SK-N-SH treated with all-trans-retinoic acid at 6 μM for 48 hours (cell line): ENCODE measurements at regions not wholly inside any gene's neighbourhood (a gene's known extent, or its start where the extent isn't known, plus 50 kb on each side); places are given as distances from the start of the nearest gene placed in this dataset.

Experiments used
- ATAC-seq: fragments of 200-7000 bp; cut with Tn5 transposase; 3 replicates; pipeline ENCODE4 v1.9.1; 2020; ENCODE audit warnings: mild to moderate bottlenecking, moderate library complexity
- ARNTL ChIP-seq: fragments of 450-650 bp; formaldehyde crosslinking; IDR thresholded peaks from 2 replicates; pipeline ENCODE4 v1.5.0; 2020; ENCODE audit warnings: low read depth, mild to moderate bottlenecking, moderate library complexity, borderline replicate concordance
- BACH2 ChIP-seq: fragments of 250-450 bp; sonication (Bioruptor Pico); IDR thresholded peaks from 2 replicates; pipeline ENCODE4 v1.9.0; 2021; ENCODE audit warnings: mild to moderate bottlenecking, borderline replicate concordance
- CSDC2 ChIP-seq: fragments of 250-450 bp; sonication (Bioruptor Pico); IDR thresholded peaks from 2 replicates; pipeline ENCODE4 v1.5.0; 2020; ENCODE audit warnings: mild to moderate bottlenecking, moderate library complexity
- CSRNP3 ChIP-seq: fragments of 250-450 bp; sonication (Bioruptor Pico); IDR thresholded peaks from 2 replicates; pipeline ENCODE4 v1.5.1; 2021; ENCODE audit warnings: mild to moderate bottlenecking, moderate library complexity
- ESRRG ChIP-seq: fragments of 250-450 bp; sonication (Bioruptor Pico); IDR thresholded peaks from 2 replicates; pipeline ENCODE4 v1.6.1; 2021; ENCODE audit warnings: mild to moderate bottlenecking
- GLIS3 ChIP-seq: fragments of 250-450 bp; sonication (Bioruptor Pico); IDR thresholded peaks from 2 replicates; pipeline ENCODE4 v1.5.0; 2020; ENCODE audit warnings: mild to moderate bottlenecking, moderate library complexity
- ISL1 ChIP-seq: fragments of 250-450 bp; sonication (Bioruptor Pico); IDR thresholded peaks from 2 replicates; pipeline ENCODE4 v2.1.2; 2022; ENCODE audit warnings: mild to moderate bottlenecking, moderate library complexity
- OSR1 ChIP-seq: fragments of 250-450 bp; sonication (Bioruptor Pico); IDR thresholded peaks from 2 replicates; pipeline ENCODE4 v1.8.0; 2022; ENCODE audit warnings: moderate library complexity, mild to moderate bottlenecking, inconsistent platforms
- PATZ1 ChIP-seq: fragments of 250-450 bp; sonication (Bioruptor Pico); IDR thresholded peaks from 2 replicates; pipeline ENCODE4 v1.8.0; 2020; ENCODE audit warnings: mild to moderate bottlenecking, moderate library complexity, borderline replicate concordance
- PPARA ChIP-seq: fragments of 250-450 bp; sonication (Bioruptor Pico); IDR thresholded peaks from 2 replicates; pipeline ENCODE4 v1.5.0; 2020; ENCODE audit warnings: mild to moderate bottlenecking, borderline replicate concordance
- RARB ChIP-seq: fragments of 250-450 bp; sonication (Bioruptor Pico); IDR thresholded peaks from 2 replicates; pipeline ENCODE4 v1.8.0; 2021; ENCODE audit warnings: mild to moderate bottlenecking, moderate library complexity
- SNAI2 ChIP-seq: fragments of 250-450 bp; sonication (Bioruptor Pico); IDR thresholded peaks from 2 replicates; pipeline ENCODE4 v1.5.0; 2020; ENCODE audit warnings: mild to moderate bottlenecking, moderate library complexity
- TCF4 ChIP-seq: fragments of 250-450 bp; sonication (Bioruptor Pico); IDR thresholded peaks from 2 replicates; pipeline ENCODE4 v1.8.0; 2021; ENCODE audit warnings: mild to moderate bottlenecking, moderate library complexity, borderline replicate concordance
- TOX ChIP-seq: fragments of 250-450 bp; sonication (Bioruptor Pico); IDR thresholded peaks from 2 replicates; pipeline ENCODE4 v1.8.0; 2021; ENCODE audit warnings: mild to moderate bottlenecking, moderate library complexity, borderline replicate concordance
- TSHZ2 ChIP-seq: fragments of 250-450 bp; sonication (Bioruptor Pico); IDR thresholded peaks from 2 replicates; pipeline ENCODE4 v1.5.0; 2020; ENCODE audit warnings: mild to moderate bottlenecking, moderate library complexity
- ZC3H10 ChIP-seq: fragments of 250-450 bp; sonication (Bioruptor Pico); IDR thresholded peaks from 2 replicates; pipeline ENCODE4 v1.5.1; 2021; ENCODE audit warnings: mild to moderate bottlenecking, moderate library complexity
- ZFP3 ChIP-seq: fragments of 250-450 bp; sonication (Bioruptor Pico); IDR thresholded peaks from 2 replicates; pipeline ENCODE4 v1.5.0; 2020; ENCODE audit warnings: mild to moderate bottlenecking, moderate library complexity
- ZFP30 ChIP-seq: fragments of 450-650 bp; formaldehyde crosslinking; IDR thresholded peaks from 2 replicates; pipeline ENCODE4 v1.5.0; 2022; ENCODE audit warnings: mild to moderate bottlenecking, moderate library complexity
- ZNF565 ChIP-seq: fragments of 450-650 bp; formaldehyde crosslinking; conservative IDR thresholded peaks from 2 replicates; pipeline ENCODE4 v1.5.0; 2020; ENCODE audit warnings: low read depth, mild to moderate bottlenecking, moderate library complexity
- ZNF70 ChIP-seq: fragments of 450-650 bp; formaldehyde crosslinking; IDR thresholded peaks from 2 replicates; pipeline ENCODE4 v1.5.0; 2020; ENCODE audit warnings: mild to moderate bottlenecking, moderate library complexity
- ZNF8 ChIP-seq: fragments of 450-650 bp; formaldehyde crosslinking; IDR thresholded peaks from 2 replicates; pipeline ENCODE4 v1.5.0; 2020; ENCODE audit warnings: mild to moderate bottlenecking, moderate library complexity
- TF ChIP-seq, protein P1 (sequence below): fragments of 250-450 bp; sonication (Bioruptor Pico); IDR thresholded peaks from 2 replicates; pipeline ENCODE4 v1.8.0; 2021; ENCODE audit warnings: low read depth, mild to moderate bottlenecking, moderate library complexity, borderline replicate concordance
- TF ChIP-seq, protein P2 (sequence below): fragments of 250-450 bp; sonication (Bioruptor Pico); IDR thresholded peaks from 2 replicates; pipeline ENCODE4 v1.5.1; 2020; ENCODE audit warnings: low read depth, mild to moderate bottlenecking, moderate library complexity

DNA sequence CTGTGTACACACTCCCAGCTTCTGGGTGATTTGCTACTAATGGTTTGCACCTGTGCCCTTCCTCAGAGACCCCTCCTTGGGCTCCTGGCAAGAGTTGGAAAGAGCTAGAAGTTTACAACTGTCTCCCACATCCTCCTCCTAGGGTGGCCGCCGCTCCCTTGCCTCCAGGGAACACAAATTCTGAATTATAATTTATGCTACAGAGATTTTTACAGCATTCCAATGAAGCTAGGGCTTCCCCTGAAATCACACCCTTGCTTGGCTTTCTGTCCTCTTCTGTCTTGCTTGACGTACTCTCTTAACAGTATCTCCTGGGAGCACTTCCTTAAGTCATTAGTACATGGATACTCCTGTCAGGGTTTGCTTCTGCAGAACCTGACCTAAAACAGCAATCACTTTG lies 180.2 kb downstream of the KCNA5 start:
- no peak for TF ChIP-seq ESRRG (CRISPR knock-in tag)
- TF ChIP-seq ZNF565 (CRISPR knock-in tag): no peak
- TF ChIP-seq OSR1 (CRISPR knock-in tag): no peak
- TF ChIP-seq, protein P1, sequence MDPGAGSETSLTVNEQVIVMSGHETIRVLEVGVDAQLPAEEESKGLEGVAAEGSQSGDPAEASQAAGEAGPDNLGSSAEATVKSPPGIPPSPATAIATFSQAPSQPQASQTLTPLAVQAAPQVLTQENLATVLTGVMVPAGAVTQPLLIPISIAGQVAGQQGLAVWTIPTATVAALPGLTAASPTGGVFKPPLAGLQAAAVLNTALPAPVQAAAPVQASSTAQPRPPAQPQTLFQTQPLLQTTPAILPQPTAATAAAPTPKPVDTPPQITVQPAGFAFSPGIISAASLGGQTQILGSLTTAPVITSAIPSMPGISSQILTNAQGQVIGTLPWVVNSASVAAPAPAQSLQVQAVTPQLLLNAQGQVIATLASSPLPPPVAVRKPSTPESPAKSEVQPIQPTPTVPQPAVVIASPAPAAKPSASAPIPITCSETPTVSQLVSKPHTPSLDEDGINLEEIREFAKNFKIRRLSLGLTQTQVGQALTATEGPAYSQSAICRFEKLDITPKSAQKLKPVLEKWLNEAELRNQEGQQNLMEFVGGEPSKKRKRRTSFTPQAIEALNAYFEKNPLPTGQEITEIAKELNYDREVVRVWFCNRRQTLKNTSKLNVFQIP (CRISPR knock-in tag): no peak
- no peak for TF ChIP-seq BACH2 (CRISPR knock-in tag)
- TF ChIP-seq, protein P2, sequence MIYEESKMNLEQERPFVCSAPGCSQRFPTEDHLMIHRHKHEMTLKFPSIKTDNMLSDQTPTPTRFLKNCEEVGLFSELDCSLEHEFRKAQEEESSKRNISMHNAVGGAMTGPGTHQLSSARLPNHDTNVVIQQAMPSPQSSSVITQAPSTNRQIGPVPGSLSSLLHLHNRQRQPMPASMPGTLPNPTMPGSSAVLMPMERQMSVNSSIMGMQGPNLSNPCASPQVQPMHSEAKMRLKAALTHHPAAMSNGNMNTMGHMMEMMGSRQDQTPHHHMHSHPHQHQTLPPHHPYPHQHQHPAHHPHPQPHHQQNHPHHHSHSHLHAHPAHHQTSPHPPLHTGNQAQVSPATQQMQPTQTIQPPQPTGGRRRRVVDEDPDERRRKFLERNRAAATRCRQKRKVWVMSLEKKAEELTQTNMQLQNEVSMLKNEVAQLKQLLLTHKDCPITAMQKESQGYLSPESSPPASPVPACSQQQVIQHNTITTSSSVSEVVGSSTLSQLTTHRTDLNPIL (CRISPR knock-in tag): no peak
- TF ChIP-seq GLIS3 (CRISPR knock-in tag): no peak
- TF ChIP-seq ZC3H10: no peak
- TF ChIP-seq CSDC2 (CRISPR knock-in tag): no peak
- no peak for TF ChIP-seq ARNTL
- TF ChIP-seq CSRNP3 (CRISPR knock-in tag): no peak
- no peak for TF ChIP-seq SNAI2 (CRISPR knock-in tag)
- TF ChIP-seq RARB (CRISPR knock-in tag): no peak
- TF ChIP-seq ZFP3 (CRISPR knock-in tag): no peak
- no peak for ATAC-seq

- no peak for ATAC-seq
- TF ChIP-seq ARNTL (no peak), ZNF8 (CRISPR knock-in tag) (no peak), ESRRG (CRISPR knock-in tag) (no peak), ZNF565 (CRISPR knock-in tag) (no peak), OSR1 (CRISPR knock-in tag) (no peak), TCF4 (CRISPR knock-in tag) (no peak), SNAI2 (CRISPR knock-in tag) (no peak)
Measured at GRCh38 chr12:5226581-5226980, 182.9 kb downstream of the KCNA5 start.

DNA sequence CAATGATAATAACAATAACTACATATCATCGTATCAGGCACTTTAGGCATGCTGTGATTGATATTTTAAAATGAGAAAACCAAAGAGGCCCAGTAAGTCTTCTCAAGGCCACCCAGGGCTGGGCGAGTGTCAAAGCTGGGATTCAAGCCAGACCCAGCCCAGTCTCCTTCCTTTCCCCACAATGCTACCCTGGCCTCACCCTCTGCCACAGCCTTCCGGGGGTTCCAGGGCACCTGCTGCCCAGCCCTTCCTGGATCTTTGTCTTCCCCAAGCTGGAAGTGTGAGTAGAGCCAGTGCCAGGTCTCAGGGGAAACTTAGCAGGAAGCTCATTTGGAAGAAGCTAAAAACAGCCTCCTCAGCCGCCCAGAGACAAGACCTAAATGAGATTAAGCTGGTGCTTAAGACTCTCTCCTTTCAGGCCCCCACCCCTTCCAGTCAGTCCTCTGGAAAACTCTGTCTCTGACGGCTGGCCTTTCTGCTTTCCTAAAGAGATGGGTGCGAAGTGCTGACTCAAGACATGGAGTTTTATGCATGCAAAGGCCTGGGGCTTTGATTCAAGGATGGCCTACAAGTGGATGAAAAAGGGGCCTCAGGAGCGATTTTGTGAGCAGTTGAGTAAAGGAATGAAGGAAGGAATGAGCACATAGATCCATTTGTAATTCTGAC lies 184.2 kb downstream of the KCNA5 start:
- TF ChIP-seq ZFP30 (CRISPR knock-in tag) (no peak), RARB (CRISPR knock-in tag) (no peak), ARNTL (no peak), TOX (CRISPR knock-in tag) (no peak), TCF4 (CRISPR knock-in tag) (no peak), ESRRG (CRISPR knock-in tag) (no peak), ZNF565 (CRISPR knock-in tag) (no peak), ZNF70 (no peak), TSHZ2 (no peak), SNAI2 (CRISPR knock-in tag) (no peak), PATZ1 (CRISPR knock-in tag) (no peak), ZC3H10 (no peak), BACH2 (CRISPR knock-in tag) (no peak), ISL1 (CRISPR knock-in tag) (no peak), PPARA (CRISPR knock-in tag) (no peak), CSDC2 (CRISPR knock-in tag) (no peak)
- TF ChIP-seq, protein P2 (CRISPR knock-in tag): no peak
- TF ChIP-seq, protein P1 (CRISPR knock-in tag): no peak

More for the DNA sequence above, 184.2 kb downstream of the KCNA5 start:
- ATAC-seq: no peak
